Activated naive CD4-positive, alpha-beta T cell treated with anti-CD3 and anti-CD28 coated beads, Interleukin-2, amount 50 U/mL, for 72 hours (primary cell): ENCODE measurements at regions not wholly inside any gene's neighbourhood (a gene's known extent, or its start where the extent isn't known, plus 50 kb on each side); places are given as distances from the start of the nearest gene placed in this dataset.
"Not testable (repeated sequence)": the region's sequence is repeated elsewhere in the genome, so short reads cannot be mapped to it uniquely, and the experiment has no call there.

Experiments
- ATAC-seq, 2 donors: fragments of 150-1000 bp; cut with Tn5 transposase; 2 replicates each; pipeline ENCODE4 v1.10.0; 2021; ENCODE audit warnings: mild to moderate bottlenecking in 2 of 2, moderate library complexity in 2 of 2
- DNase-seq, 2 donors: peaks; one replicate each; pipeline ENCODE4 v3.0.0; 2021 to 2022; ENCODE audit warnings: low spot score in 2 of 2
- H3K27ac Mint-ChIP-seq, 2 donors: one replicate each; pipeline ENCODE4 v1.8.0; 2022; ENCODE audit warnings: mild to moderate bottlenecking in 2 of 2, mixed read lengths in 2 of 2
- H3K36me3 Mint-ChIP-seq, 2 donors: one replicate each; pipeline ENCODE4 v1.8.0; 2022; ENCODE audit warnings: mixed read lengths in 2 of 2
- H3K9me3 Mint-ChIP-seq, 2 donors: one replicate each; pipeline ENCODE4 v1.8.0; 2022; ENCODE audit warnings: mixed read lengths in 2 of 2

DNA sequence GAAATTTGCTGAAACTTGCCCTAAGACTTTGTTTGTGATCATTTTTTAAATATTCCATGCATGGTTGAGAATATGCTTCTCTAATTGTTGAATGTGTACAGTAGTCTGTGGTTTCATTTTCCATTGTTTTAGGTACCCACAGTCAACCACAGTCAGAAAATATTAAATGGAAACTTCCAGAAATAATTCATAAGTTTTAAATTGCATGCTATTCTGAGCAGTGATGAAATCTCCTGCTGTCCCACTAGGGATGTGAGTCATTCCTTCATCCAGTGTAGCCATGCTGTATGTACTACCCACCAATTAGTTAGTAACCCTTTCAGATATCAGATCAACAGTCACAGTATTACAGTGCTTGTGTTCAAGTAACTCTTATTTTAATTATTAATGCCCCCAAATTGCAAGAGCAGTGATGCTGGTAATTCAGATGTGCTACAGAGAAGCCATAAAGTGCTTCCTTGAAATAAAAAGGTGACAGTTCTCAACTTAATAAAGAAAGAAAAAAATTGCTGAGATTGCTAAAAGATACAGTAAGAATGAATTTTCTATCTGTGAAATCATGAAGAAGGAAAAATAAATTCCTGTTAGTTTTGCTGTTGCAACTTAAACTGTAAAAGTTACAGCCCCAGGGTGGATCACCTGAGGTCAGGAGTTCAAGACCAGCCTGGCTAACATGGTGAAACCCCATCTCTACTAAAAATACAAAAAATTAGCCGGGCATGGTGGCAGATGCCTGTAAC lies 79.9 kb upstream of the FBXL17 start:
- ATAC-seq (no peak), DNase-seq (no peak)
- Mint-ChIP-seq H3K27ac (no peak overlapping the region), H3K9me3 (no peaks in the 10 kb centered on the region), H3K36me3 (no peaks in the 10 kb centered on the region)

GRCh38 chr5:108459769-108460168 lies 77.9 kb upstream of the FBXL17 start:
- peaks cover 7 to 11% of the 10 kb centered on the region in 2 donors for H3K9me3 Mint-ChIP-seq
- DNase-seq (no peak), ATAC-seq (no peak)
- H3K36me3 Mint-ChIP-seq: peaks cover 6 to 14% of the 10 kb centered on the region in 2 donors
- no peak overlapping the region for H3K27ac Mint-ChIP-seq

GRCh38 chr5:108451269-108451668 lies 69.4 kb upstream of the FBXL17 start:
- H3K9me3 Mint-ChIP-seq: peaks cover 19 to 20% of the 10 kb centered on the region in 2 donors
- H3K27ac Mint-ChIP-seq: no peak overlapping the region
- H3K36me3 Mint-ChIP-seq: peaks cover 20 to 27% of the 10 kb centered on the region in 2 donors
- no peak for ATAC-seq
- no peak for DNase-seq

- H3K9me3 Mint-ChIP-seq, ATAC-seq, H3K36me3 Mint-ChIP-seq, H3K27ac Mint-ChIP-seq, DNase-seq: not testable (repeated sequence)
Observed at GRCh38 chr5:108444130-108444529, 62.2 kb upstream of the FBXL17 start.

GRCh38 chr5:108442063-108442651 lies 60.3 kb upstream of the FBXL17 start:
- H3K9me3 Mint-ChIP-seq, DNase-seq, H3K36me3 Mint-ChIP-seq, H3K27ac Mint-ChIP-seq, ATAC-seq: not testable (repeated sequence)

GRCh38 chr5:108437425-108437824 lies 55.5 kb upstream of the FBXL17 start:
- no peak for ATAC-seq
- peaks cover 0 to under 1% of the 10 kb centered on the region in 2 donors for H3K9me3 Mint-ChIP-seq
- H3K27ac Mint-ChIP-seq: no peak overlapping the region
- no peak for DNase-seq
- no peaks in the 10 kb centered on the region for H3K36me3 Mint-ChIP-seq

DNA sequence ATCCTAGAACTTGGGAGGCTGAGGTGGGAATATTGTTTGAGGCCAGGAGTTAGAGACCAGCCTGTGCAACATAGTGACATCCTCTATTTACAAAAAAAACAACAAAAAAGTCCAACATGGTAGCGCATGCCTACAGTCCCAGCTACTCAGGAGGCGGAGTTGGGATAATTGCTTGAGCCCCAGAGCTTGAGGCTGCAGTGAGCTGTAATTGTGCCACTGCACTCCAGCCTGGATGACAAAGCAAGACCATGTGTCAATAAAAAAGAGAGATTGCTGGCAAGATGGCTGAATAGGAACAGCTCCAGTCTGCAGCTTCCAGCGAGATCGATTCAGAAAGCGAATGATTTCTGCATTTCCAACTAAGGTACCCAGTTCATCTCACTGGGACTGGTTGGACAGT lies 54.8 kb upstream of the FBXL17 start:
- no peaks in the 10 kb centered on the region for H3K36me3 Mint-ChIP-seq
- no peak for ATAC-seq
- no peaks in the 10 kb centered on the region for H3K9me3 Mint-ChIP-seq
- no peak for DNase-seq
- H3K27ac Mint-ChIP-seq: no peak overlapping the region

- DNase-seq (no peak), ATAC-seq (no peak)
- H3K36me3 Mint-ChIP-seq: no peaks in the 10 kb centered on the region
- H3K27ac Mint-ChIP-seq: no peak overlapping the region
- no peaks in the 10 kb centered on the region for H3K9me3 Mint-ChIP-seq
Observed at GRCh38 chr5:108433600-108433999, 51.7 kb upstream of the FBXL17 start.

GRCh38 chr5:108432024-108432423 lies 50.1 kb upstream of the FBXL17 start:
- no peak for DNase-seq
- peaks cover 7% of the 10 kb centered on the region in 2 donors for H3K9me3 Mint-ChIP-seq
- ATAC-seq: no peak
- H3K36me3 Mint-ChIP-seq: peaks cover 0 to 9% of the 10 kb centered on the region in 2 donors
- H3K27ac Mint-ChIP-seq: no peak overlapping the region
